GM19328 (cell line): ENCODE measurements at regions not wholly inside any gene's neighbourhood (a gene's known extent, or its start where the extent isn't known, plus 50 kb on each side); places are given as distances from the start of the nearest gene placed in this dataset.

Experiments
- ATAC-seq: cut with Tn5 transposase; IDR thresholded peaks from one replicate; pipeline ENCODE4 v1.9.1; 2021; ENCODE audit warnings: mild to moderate bottlenecking, moderate library complexity; ENCODE audit not compliant: unreplicated experiment

- ATAC-seq: no peak
These were observed 564.6 kb downstream of the BRD1 start for GRCh38 chr22:49263101-49263500.

- no peak for ATAC-seq
These were observed 565.5 kb downstream of the BRD1 start for GRCh38 chr22:49262167-49262566.

GRCh38 chr22:49261616-49262015 lies 566.1 kb downstream of the BRD1 start:
- no peak for ATAC-seq

DNA sequence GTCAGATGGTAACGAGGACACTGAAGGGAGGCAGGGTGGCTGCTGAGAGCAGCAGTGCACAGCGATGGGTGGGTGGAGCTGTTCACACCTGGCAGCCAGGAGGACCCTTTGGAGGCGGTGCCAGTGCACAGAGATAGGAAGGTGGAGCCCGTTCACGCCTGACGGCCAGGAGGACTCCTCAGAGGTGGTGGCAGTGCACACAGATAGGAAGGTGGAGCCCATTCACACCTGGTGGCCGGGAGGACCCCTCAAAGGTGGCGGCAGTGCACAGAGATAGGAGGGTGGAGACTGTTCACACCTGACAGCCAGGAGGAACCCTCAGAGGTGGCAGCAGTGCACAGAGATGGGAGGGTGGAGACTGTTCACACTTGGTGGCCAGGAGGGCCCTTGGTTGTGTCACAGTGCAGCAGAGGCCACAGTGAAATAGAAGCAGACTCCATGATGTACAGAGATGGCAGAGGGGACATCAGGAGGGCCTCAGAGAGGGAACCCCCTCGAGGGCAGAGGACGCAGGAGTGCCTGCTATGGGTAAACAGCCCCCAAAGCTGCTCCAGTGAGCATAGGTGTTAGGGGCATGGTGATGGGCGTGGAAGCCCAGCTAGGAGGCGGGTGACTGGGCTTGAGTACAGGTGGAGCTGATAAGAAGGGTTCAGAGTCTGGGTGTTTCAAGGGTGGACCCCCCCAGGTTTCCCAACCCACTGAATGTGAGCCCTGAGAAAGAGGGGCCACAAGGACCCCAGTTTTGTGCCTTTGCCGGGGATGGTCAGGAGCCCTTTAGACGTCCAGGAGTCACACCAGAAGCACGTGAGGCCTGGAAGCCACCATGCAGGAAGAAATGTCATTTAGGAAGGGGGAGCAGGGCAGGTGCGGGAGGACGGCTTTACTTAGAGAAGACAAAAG lies 566.7 kb downstream of the BRD1 start:
- no peak for ATAC-seq

GRCh38 chr22:49259839-49260615 lies 567.6 kb downstream of the BRD1 start:
- ATAC-seq: no peak

DNA sequence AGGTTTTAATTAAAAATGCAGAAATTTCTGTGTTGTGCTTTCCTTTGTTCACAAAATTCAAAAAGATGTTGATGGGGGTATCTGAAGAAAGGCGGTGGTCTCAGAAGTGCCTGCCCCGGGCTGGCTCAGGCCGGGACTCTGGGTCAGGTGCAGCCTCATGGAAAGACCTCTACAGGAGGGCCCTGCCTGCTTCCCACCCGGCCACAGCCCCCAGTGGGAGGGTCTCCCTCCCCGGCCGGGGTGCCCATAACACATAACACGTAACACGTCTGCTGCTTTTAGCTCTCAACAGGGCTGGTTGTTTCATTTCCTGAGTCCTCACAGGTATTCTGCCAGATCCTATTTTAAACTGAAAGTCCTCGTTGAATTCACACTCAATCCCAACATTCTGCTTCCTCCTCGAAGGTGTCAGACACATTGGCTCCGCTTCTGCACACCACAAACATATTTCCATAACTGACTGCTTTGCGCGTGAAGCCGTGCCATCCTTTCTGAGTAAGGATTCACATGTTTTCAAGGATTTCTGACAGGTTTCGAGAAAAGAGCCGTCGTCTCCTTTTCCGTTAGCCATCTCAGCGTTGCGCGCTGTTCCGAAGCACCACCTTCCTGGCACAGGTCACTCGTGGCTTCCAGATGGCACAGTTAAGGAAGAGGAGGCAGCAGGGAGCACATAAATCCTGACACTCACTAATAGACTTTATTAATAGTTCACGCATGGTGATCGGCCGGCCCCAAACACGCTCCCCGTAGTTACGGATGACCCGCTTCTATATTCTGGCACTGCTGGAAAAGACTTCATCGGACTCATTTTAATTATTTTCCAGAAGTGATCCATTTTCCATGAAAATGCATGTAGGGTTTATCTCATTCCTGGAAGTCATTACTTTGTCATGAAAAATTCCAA lies 569.3 kb downstream of the BRD1 start:
- no peak for ATAC-seq

GRCh38 chr22:49257551-49257961 lies 570.1 kb downstream of the BRD1 start:
- ATAC-seq: no peak

- ATAC-seq: no peak
These were observed 571.8 kb downstream of the BRD1 start for GRCh38 chr22:49255741-49256318.

DNA sequence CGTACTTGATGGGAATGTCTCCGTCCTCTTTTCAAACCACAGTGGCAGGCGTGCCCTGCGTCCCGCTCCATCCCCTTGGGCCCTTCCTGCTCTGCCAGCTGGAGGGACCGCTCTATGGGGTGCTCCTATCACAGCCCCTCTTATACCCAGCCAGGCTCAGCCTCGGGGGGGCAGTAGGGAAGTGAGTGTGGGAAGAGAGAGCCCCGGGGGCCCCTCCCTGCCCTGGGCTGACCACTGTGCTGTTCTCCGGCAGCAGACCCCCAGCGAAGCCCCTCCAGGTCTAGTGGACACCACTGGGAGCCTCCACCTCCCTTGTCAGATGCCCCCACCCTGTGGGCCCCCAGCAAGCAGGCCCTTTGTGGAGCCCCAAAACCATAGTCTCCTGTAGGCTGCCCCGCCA lies 572.5 kb downstream of the BRD1 start:
- ATAC-seq: no peak

- ATAC-seq: no peak
These were observed 574.0 kb downstream of the BRD1 start for GRCh38 chr22:49253656-49254055.

DNA sequence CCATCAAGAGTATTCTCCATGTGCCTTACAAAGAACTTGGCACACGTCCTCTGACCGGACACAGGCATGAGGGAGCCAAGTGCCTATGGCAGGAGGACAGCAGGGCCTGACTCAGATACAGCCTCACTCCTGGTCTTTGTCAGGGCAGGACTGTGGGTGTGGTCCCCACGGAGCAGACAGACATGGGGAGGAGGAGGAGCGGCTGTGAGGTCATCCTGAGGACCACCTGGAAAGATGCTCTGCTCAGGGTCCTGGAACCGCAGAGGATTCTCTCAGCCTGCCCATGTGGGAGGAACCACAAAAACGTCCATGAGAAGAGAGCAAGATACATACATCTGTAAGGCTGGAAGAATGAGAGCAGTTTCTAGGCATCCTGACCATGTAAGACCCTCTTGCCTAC lies 576.3 kb downstream of the BRD1 start:
- no peak for ATAC-seq

GRCh38 chr22:49247194-49247924 lies 580.3 kb downstream of the BRD1 start:
- no peak for ATAC-seq

- no peak for ATAC-seq
These were observed 582.9 kb downstream of the BRD1 start for GRCh38 chr22:49244466-49245420.

- ATAC-seq: no peak
These were observed 583.7 kb downstream of the BRD1 start for GRCh38 chr22:49243965-49244364.

DNA sequence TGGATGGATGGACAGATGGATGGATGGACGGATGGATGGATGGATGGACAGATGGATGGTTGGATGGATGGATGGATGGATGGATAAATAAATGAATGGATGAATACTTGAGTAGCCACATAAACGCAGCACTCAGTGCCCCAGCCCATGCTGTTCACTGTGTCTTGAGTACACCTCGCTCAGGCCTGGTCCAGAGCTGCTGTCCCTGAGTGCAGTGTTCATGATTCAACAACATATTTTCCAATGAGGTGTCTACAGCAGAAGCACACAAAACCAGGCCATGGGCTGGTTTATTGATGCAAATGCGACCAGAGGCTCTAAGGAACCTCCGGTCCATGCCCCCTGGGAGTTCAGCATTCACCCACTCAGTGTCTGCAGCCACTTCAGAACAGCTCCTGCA lies 584.3 kb downstream of the BRD1 start:
- ATAC-seq: no peak

DNA sequence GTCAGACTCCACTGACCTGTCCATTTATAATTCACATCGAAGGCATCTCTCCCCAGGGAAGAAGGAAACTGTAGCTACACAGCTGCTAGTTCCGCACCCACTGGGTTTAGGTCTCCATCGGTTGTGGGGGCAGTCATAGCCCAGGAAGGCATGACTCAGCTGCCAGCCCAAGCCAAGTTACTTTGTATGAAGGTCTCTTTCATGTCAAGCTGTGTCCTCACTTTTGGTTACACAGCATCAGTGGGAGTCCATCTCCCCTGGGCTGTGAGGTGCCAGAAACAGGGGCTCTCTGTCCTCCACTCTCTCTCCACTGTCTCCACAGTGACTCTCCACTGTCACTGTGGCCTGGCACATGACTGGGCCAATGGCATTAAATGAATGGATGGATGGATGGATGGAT lies 585.2 kb downstream of the BRD1 start:
- no peak for ATAC-seq

GRCh38 chr22:49241174-49241851 lies 586.4 kb downstream of the BRD1 start:
- no peak for ATAC-seq

GRCh38 chr22:49240472-49240871 lies 587.2 kb downstream of the BRD1 start:
- no peak for ATAC-seq
